Neural cell (in vitro differentiated cells): ENCODE measurements at regions not wholly inside any gene's neighbourhood (a gene's known extent, or its start where the extent isn't known, plus 50 kb on each side); places are given as distances from the start of the nearest gene placed in this dataset.

Experiments
- H2AFZ ChIP-seq: fragments of 200-600, 300-800 bp; sonication (generic), shearing (Covaris generic); 2 replicates; pipeline ENCODE4 v1.6.0; 2014; ENCODE audit warnings: low read depth, mild to moderate bottlenecking, antibody characterized with exemption, low read length, moderate library complexity
- H3F3A ChIP-seq: fragments of 200-600 bp; shearing (Covaris generic); 2 replicates; pipeline ENCODE4 v1.6.1; 2016; ENCODE audit warnings: mild to moderate bottlenecking, moderate library complexity, mixed read lengths, antibody characterized with exemption, low read length; ENCODE audit not compliant: insufficient read depth, poor library complexity, severe bottlenecking
- H3K27ac ChIP-seq: fragments of 200-600, 300-800 bp; sonication (generic), shearing (Covaris generic); 2 replicates; pipeline ENCODE4 v1.5.1; 2014; ENCODE audit warnings: mild to moderate bottlenecking, low read length, moderate library complexity
- H3K27me3 ChIP-seq: fragments of 300-800, 200-600 bp; sonication (generic), shearing (Covaris generic); 2 replicates; pipeline ENCODE4 v1.6.0; 2014; ENCODE audit warnings: mild to moderate bottlenecking, low read depth, low read length, moderate library complexity; ENCODE audit not compliant: insufficient read depth
- H3K36me3 ChIP-seq: fragments of 300-800, 200-600 bp; sonication (generic), shearing (Covaris generic); 2 replicates; pipeline ENCODE4 v1.5.1; 2014; ENCODE audit warnings: mild to moderate bottlenecking, antibody characterized with exemption, low read length, moderate library complexity; ENCODE audit not compliant: insufficient read depth
- H3K4me2 ChIP-seq: fragments of 300-800, 200-600 bp; sonication (generic), shearing (Covaris generic); 2 replicates; pipeline ENCODE4 v1.6.0; 2014; ENCODE audit warnings: mild to moderate bottlenecking, low read length
- H3K4me3 ChIP-seq: fragments of 300-800, 200-600 bp; sonication (generic), shearing (Covaris generic); 2 replicates; pipeline ENCODE4 v1.5.1; 2014; ENCODE audit warnings: mild to moderate bottlenecking, low read length, moderate library complexity
- H3K79me2 ChIP-seq: fragments of 200-600 bp; shearing (Covaris generic); replicated peaks from 2 replicates; pipeline ENCODE4 v1.6.0; 2014; ENCODE audit warnings: mild to moderate bottlenecking, low read length, moderate library complexity; ENCODE audit not compliant: insufficient read depth
- H3K9ac ChIP-seq: fragments of 300-800, 200-600 bp; sonication (generic), shearing (Covaris generic); 2 replicates; pipeline ENCODE4 v1.6.1; 2016; ENCODE audit warnings: mild to moderate bottlenecking, low read length, mixed read lengths
- H3K9me2 ChIP-seq: fragments of 200-600 bp; shearing (Covaris generic); 2 replicates; pipeline ENCODE4 v1.6.1; 2016; ENCODE audit warnings: mild to moderate bottlenecking, low read length, mixed read lengths; ENCODE audit not compliant: insufficient read depth
- H3K9me3 ChIP-seq: fragments of 200-600, 300-800 bp; sonication (generic), shearing (Covaris generic); 2 replicates; pipeline ENCODE4 v1.6.1; 2016; ENCODE audit warnings: mild to moderate bottlenecking, mixed run types, low read length, moderate library complexity, mixed read lengths
- H4K20me1 ChIP-seq: fragments of 200-600 bp; shearing (Covaris generic); 2 replicates; pipeline ENCODE4 v1.6.1; 2016; ENCODE audit warnings: mild to moderate bottlenecking, mixed run types; ENCODE audit not compliant: insufficient read depth
- EP300 ChIP-seq: fragments of 450-650 bp; conservative IDR thresholded peaks from 2 replicates; pipeline ENCODE4 v1.6.1; 2014; ENCODE audit warnings: antibody characterized with exemption, mild to moderate bottlenecking, moderate library complexity; ENCODE audit not compliant: poor library complexity, severe bottlenecking
- EZH2 ChIP-seq: fragments of 200-600, 300-800 bp; shearing (Covaris generic), sonication (generic); IDR thresholded peaks from 2 replicates; pipeline ENCODE4 v1.6.1; 2014; ENCODE audit warnings: antibody characterized with exemption, low read length, borderline replicate concordance, mild to moderate bottlenecking; ENCODE audit not compliant: insufficient read depth, poor library complexity, severe bottlenecking
- MXI1 ChIP-seq: fragments of 450-650 bp; conservative IDR thresholded peaks from 2 replicates; pipeline ENCODE4 v1.6.1; 2014; ENCODE audit warnings: antibody characterized with exemption, mild to moderate bottlenecking; ENCODE audit not compliant: poor library complexity, severe bottlenecking
- POLR2AphosphoS5 ChIP-seq: IDR thresholded peaks from 2 replicates; pipeline ENCODE4 v1.6.1; 2012
- RAD21 ChIP-seq: fragments of 450-650 bp; conservative IDR thresholded peaks from 2 replicates; pipeline ENCODE4 v1.6.1; 2014; ENCODE audit warnings: antibody characterized with exemption, mild to moderate bottlenecking, moderate library complexity
- SMC3 ChIP-seq: fragments of 450-650 bp; conservative IDR thresholded peaks from 2 replicates; pipeline ENCODE4 v1.6.1; 2014; ENCODE audit warnings: antibody characterized with exemption, mild to moderate bottlenecking, moderate library complexity; ENCODE audit not compliant: poor library complexity
- TAF1 ChIP-seq: IDR thresholded peaks from 2 replicates; pipeline ENCODE4 v1.6.1; 2012; ENCODE audit warnings: low read depth
- TF ChIP-seq, protein P1 (sequence below): IDR thresholded peaks from 2 replicates; pipeline ENCODE4 v1.6.1; 2012; ENCODE audit warnings: borderline replicate concordance
- TF ChIP-seq, protein P2 (sequence below): fragments of 450-650 bp; IDR thresholded peaks from 2 replicates; pipeline ENCODE4 v1.5.1; 2014; ENCODE audit warnings: antibody characterized with exemption, mild to moderate bottlenecking, moderate library complexity; ENCODE audit not compliant: poor library complexity, severe bottlenecking

DNA sequence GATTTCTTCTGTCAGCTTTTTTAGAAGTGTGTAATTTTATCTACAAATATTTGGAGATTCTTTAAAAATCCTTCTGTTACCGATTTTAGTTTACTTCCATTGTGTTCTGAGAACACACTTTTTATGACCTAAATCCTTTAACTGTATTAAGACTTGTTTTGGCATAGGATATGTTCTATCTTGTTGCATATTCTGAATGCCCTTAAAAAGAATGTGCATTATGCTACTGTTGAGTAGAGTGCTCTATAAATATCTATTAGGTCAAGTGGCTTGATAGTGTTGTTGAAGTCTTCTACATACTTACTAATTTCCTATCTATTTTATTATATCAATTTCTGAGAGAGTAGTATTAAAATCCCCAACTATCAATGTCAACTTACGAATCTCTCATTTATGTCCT is 502.2 kb downstream of the MAFB start:
- no peaks in the 10 kb centered on the region for H3K9me2 ChIP-seq
- H2AFZ ChIP-seq, result no peak overlapping the region
- no peak overlapping the region for H3K4me2 ChIP-seq
- no peaks in the 10 kb centered on the region for H3F3A ChIP-seq
- no peaks in the 10 kb centered on the region for H3K79me2 ChIP-seq
- TF ChIP-seq, protein P1, sequence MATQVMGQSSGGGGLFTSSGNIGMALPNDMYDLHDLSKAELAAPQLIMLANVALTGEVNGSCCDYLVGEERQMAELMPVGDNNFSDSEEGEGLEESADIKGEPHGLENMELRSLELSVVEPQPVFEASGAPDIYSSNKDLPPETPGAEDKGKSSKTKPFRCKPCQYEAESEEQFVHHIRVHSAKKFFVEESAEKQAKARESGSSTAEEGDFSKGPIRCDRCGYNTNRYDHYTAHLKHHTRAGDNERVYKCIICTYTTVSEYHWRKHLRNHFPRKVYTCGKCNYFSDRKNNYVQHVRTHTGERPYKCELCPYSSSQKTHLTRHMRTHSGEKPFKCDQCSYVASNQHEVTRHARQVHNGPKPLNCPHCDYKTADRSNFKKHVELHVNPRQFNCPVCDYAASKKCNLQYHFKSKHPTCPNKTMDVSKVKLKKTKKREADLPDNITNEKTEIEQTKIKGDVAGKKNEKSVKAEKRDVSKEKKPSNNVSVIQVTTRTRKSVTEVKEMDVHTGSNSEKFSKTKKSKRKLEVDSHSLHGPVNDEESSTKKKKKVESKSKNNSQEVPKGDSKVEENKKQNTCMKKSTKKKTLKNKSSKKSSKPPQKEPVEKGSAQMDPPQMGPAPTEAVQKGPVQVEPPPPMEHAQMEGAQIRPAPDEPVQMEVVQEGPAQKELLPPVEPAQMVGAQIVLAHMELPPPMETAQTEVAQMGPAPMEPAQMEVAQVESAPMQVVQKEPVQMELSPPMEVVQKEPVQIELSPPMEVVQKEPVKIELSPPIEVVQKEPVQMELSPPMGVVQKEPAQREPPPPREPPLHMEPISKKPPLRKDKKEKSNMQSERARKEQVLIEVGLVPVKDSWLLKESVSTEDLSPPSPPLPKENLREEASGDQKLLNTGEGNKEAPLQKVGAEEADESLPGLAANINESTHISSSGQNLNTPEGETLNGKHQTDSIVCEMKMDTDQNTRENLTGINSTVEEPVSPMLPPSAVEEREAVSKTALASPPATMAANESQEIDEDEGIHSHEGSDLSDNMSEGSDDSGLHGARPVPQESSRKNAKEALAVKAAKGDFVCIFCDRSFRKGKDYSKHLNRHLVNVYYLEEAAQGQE, result no peak
- TF ChIP-seq EP300 (no peak), SMC3 (no peak), EZH2 (no peak), TAF1 (no peak), MXI1 (no peak), RAD21 (no peak), POLR2AphosphoS5 (no peak)
- TF ChIP-seq, protein P2, sequence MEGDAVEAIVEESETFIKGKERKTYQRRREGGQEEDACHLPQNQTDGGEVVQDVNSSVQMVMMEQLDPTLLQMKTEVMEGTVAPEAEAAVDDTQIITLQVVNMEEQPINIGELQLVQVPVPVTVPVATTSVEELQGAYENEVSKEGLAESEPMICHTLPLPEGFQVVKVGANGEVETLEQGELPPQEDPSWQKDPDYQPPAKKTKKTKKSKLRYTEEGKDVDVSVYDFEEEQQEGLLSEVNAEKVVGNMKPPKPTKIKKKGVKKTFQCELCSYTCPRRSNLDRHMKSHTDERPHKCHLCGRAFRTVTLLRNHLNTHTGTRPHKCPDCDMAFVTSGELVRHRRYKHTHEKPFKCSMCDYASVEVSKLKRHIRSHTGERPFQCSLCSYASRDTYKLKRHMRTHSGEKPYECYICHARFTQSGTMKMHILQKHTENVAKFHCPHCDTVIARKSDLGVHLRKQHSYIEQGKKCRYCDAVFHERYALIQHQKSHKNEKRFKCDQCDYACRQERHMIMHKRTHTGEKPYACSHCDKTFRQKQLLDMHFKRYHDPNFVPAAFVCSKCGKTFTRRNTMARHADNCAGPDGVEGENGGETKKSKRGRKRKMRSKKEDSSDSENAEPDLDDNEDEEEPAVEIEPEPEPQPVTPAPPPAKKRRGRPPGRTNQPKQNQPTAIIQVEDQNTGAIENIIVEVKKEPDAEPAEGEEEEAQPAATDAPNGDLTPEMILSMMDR, result no peak
- no peaks in the 10 kb centered on the region for H3K9me3 ChIP-seq
- H3K4me3 ChIP-seq, result no peak overlapping the region
- no peaks in the 10 kb centered on the region for H3K36me3 ChIP-seq
- H4K20me1 ChIP-seq, result no peaks in the 10 kb centered on the region
- no peak overlapping the region for H3K27ac ChIP-seq
- no peak overlapping the region for H3K9ac ChIP-seq
- no peaks in the 10 kb centered on the region for H3K27me3 ChIP-seq

GRCh38 chr20:40181676-40182075 is 507.4 kb downstream of the MAFB start:
- TF ChIP-seq MXI1 (no peak), TAF1 (no peak), RAD21 (no peak)
- no peak overlapping the region for H3K9ac ChIP-seq
- H3K36me3 ChIP-seq, result no peaks in the 10 kb centered on the region
- H3K79me2 ChIP-seq, result no peaks in the 10 kb centered on the region
- H3K9me3 ChIP-seq, result no peaks in the 10 kb centered on the region
- no peak overlapping the region for H3K4me2 ChIP-seq
- H3K4me3 ChIP-seq, result no peak overlapping the region
- no peaks in the 10 kb centered on the region for H3K27me3 ChIP-seq
- H3K9me2 ChIP-seq, result no peaks in the 10 kb centered on the region
- H3F3A ChIP-seq, result no peaks in the 10 kb centered on the region
- H3K27ac ChIP-seq, result no peak overlapping the region
- no peak overlapping the region for H2AFZ ChIP-seq
- H4K20me1 ChIP-seq, result no peaks in the 10 kb centered on the region
